Cardiac fibroblast (primary cell): ENCODE measurements at regions not wholly inside any gene's neighbourhood (a gene's known extent, or its start where the extent isn't known, plus 50 kb on each side); places are given as distances from the start of the nearest gene placed in this dataset.

Source experiments
- DNase-seq, 2 donors: peaks; one replicate each; pipeline versions ENCODE4 v3.0.0 to v3.0.0-alpha.2; 2010; ENCODE audit warnings: low read depth in 2 of 2
- H3K4me3 ChIP-seq, 2 donors: replicated peaks in 1 of 2; 1 replicate in 1 of 2; 2 replicates in 1 of 2; pipeline ENCODE4 v1.5.1; 2011; ENCODE audit warnings: low read depth in 2 of 2, low read length in 2 of 2, mild to moderate bottlenecking in 2 of 2, moderate library complexity in 1 of 2
- TF ChIP-seq, protein P1 (sequence below): IDR thresholded peaks from one replicate; pipeline ENCODE4 v1.5.1; 2011; ENCODE audit warnings: low read depth, mild to moderate bottlenecking, low read length, inconsistent platforms

GRCh38 chr7:52431082-52431815 lies 604.2 kb upstream of the POM121L12 start:
- no peak for DNase-seq

GRCh38 chr7:52423251-52423650 lies 612.2 kb upstream of the POM121L12 start:
- H3K4me3 ChIP-seq: no peak overlapping the region
- DNase-seq: no peak
- TF ChIP-seq, protein P1, sequence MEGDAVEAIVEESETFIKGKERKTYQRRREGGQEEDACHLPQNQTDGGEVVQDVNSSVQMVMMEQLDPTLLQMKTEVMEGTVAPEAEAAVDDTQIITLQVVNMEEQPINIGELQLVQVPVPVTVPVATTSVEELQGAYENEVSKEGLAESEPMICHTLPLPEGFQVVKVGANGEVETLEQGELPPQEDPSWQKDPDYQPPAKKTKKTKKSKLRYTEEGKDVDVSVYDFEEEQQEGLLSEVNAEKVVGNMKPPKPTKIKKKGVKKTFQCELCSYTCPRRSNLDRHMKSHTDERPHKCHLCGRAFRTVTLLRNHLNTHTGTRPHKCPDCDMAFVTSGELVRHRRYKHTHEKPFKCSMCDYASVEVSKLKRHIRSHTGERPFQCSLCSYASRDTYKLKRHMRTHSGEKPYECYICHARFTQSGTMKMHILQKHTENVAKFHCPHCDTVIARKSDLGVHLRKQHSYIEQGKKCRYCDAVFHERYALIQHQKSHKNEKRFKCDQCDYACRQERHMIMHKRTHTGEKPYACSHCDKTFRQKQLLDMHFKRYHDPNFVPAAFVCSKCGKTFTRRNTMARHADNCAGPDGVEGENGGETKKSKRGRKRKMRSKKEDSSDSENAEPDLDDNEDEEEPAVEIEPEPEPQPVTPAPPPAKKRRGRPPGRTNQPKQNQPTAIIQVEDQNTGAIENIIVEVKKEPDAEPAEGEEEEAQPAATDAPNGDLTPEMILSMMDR: no peak

More at GRCh38 chr7:52431082-52431815, 604.2 kb upstream of the POM121L12 start:
- TF ChIP-seq, protein P1: no peak
- H3K4me3 ChIP-seq: no peak overlapping the region

DNA sequence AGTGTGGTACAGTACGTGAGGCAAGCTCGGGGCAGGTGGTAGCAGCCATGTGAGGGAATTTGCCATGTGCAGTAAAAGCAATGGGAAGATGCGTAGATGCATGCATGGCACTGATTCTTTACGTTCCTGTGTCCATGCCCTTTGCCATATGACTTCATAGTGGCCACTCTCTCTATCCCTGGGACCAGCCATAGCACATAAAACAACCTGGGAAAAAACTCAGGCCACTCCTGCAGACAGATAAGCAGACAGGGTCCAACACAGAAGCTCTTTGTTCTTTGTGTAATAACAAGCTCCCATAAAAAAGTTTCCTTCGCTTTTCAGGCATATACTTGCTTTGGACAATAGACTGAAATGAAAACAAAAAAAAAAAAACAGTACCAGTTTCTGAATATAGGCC lies 622.4 kb upstream of the POM121L12 start:
- H3K4me3 ChIP-seq: no peak overlapping the region
- TF ChIP-seq, protein P1: no peak
- DNase-seq: no peak

DNA sequence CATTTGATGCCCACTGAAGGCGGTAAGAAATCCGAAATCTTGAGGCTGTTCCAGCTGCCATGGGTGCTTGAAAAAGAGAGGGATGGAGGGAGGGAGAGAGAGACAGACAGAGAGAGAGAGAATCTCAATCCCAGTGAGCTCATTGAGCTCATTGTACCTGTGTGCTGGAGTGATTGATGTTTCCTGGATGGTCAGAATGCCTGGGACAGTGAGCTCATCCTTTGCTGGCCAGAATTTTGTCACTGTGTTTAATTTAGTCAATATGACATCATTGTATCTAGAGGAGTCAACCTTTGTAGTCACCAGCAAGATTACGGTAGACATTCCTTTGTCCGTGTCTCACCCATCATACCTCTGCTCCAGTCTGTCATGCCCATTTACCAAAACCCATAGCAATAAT lies 625.4 kb upstream of the POM121L12 start:
- TF ChIP-seq, protein P1: no peak
- DNase-seq: no peak
- no peak overlapping the region for H3K4me3 ChIP-seq

GRCh38 chr7:52406808-52407207 lies 628.6 kb upstream of the POM121L12 start:
- H3K4me3 ChIP-seq: no peak overlapping the region
- TF ChIP-seq, protein P1: no peak
- DNase-seq: no peak

DNA sequence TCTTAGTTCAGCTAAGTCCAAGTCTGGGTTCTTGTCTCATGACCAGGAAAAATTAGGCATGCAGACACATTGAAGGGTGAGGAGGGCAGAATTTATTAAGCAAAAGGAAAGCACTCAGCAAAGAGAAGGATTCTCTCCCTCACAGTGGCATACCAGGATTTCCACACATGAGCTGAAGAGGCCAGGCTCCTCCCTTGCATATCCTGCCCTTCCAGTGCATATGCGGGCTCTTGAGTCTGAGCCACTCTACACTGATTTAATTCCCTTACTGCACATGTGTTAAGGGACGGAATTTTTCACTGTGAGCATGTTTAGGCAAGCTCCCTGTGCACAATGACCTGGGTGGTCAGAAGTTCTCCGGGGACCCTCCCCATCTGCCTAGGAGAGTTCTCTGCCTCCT lies 652.7 kb upstream of the POM121L12 start:
- TF ChIP-seq, protein P1: no peak
- DNase-seq: no peak
- no peak overlapping the region for H3K4me3 ChIP-seq

DNA sequence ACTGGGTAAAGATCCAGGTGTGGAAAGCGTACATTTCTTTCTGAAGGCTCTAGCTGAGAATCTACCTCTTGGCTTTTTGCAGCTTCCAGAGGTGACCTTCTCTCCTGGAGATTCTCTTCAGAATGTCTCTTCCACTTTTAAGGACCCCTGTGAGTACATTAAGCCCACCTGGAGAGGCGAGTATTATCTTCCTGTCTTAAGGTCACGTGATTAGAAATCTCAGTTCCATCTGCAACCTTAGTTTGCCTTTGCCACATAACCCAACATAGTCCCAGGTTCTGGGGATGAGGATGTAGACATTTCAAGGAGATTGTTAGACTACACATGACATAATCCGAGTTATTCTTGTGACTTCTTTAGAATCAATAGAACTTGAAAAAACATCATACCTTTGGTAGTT lies 665.5 kb upstream of the POM121L12 start:
- no peak for DNase-seq
- H3K4me3 ChIP-seq: no peak overlapping the region
- TF ChIP-seq, protein P1: no peak
